Upper lobe of right lung (tissue), 1 donor: ENCODE measurements at regions not wholly inside any gene's neighbourhood (a gene's known extent, or its start where the extent isn't known, plus 50 kb on each side); places are given as distances from the start of the nearest gene placed in this dataset.

Experiments
- ATAC-seq: fragments of 200-7000 bp; cut with Tn5 transposase; one replicate; pipeline ENCODE4 v1.9.1; 2020; ENCODE audit warnings: mild to moderate bottlenecking, moderate library complexity
- DNase-seq: peaks from one replicate; pipeline ENCODE4 v3.0.0-alpha.2; 2020
- H3K27ac ChIP-seq: fragments of 200-600 bp; one replicate; pipeline ENCODE4 v1.8.0; 2022
- H3K27me3 ChIP-seq: fragments of 200-600 bp; one replicate; pipeline ENCODE4 v1.8.0; 2022; ENCODE audit warnings: mild to moderate bottlenecking
- H3K36me3 ChIP-seq: fragments of 200-600 bp; one replicate; pipeline ENCODE4 v1.8.0; 2022
- H3K4me1 ChIP-seq: fragments of 200-600 bp; one replicate; pipeline ENCODE4 v1.8.0; 2022
- H3K4me3 ChIP-seq: fragments of 200-600 bp; one replicate; pipeline ENCODE4 v1.8.0; 2022; ENCODE audit warnings: mild to moderate bottlenecking
- H3K9me3 ChIP-seq: fragments of 200-600 bp; one replicate; pipeline ENCODE4 v1.8.0; 2022
- CTCF ChIP-seq: fragments of 200-600 bp; IDR thresholded peaks from one replicate; pipeline ENCODE4 v1.8.0; 2022; ENCODE audit warnings: antibody characterized with exemption
- intact Hi-C: fragments of 100-400 bp; cut with DNase I; formaldehyde crosslinking; loops from one replicate; pipeline ENCODE4 v1.11.0; 2022
- donor health status: DM: no; HTN: yes; CAD: no; lungs with severe emphysema.

- Histone ChIP-seq H3K9me3 (no peaks in the 10 kb centered on the region), H3K27ac (no peak overlapping the region), H3K27me3 (no peaks in the 10 kb centered on the region), H3K4me3 (no peak overlapping the region), H3K36me3 (no peaks in the 10 kb centered on the region), H3K4me1 (no peaks in the 10 kb centered on the region)
- ATAC-seq (no peak), DNase-seq (no peak)
- intact Hi-C loops, result no loop called here
- TF ChIP-seq CTCF, result no peak
Measured at GRCh38 chr5:162325143-162325727, 257.7 kb downstream of the GABRG2 start.

- Histone ChIP-seq H3K27me3 (no peaks in the 10 kb centered on the region), H3K4me3 (no peak overlapping the region), H3K9me3 (no peaks in the 10 kb centered on the region), H3K27ac (no peak overlapping the region), H3K4me1 (no peaks in the 10 kb centered on the region), H3K36me3 (no peaks in the 10 kb centered on the region)
- intact Hi-C loops, result no loop called here
- DNase-seq (no peak), ATAC-seq (no peak)
- TF ChIP-seq CTCF, result no peak
Measured at GRCh38 chr5:162334944-162335343, 267.4 kb downstream of the GABRG2 start.

DNA sequence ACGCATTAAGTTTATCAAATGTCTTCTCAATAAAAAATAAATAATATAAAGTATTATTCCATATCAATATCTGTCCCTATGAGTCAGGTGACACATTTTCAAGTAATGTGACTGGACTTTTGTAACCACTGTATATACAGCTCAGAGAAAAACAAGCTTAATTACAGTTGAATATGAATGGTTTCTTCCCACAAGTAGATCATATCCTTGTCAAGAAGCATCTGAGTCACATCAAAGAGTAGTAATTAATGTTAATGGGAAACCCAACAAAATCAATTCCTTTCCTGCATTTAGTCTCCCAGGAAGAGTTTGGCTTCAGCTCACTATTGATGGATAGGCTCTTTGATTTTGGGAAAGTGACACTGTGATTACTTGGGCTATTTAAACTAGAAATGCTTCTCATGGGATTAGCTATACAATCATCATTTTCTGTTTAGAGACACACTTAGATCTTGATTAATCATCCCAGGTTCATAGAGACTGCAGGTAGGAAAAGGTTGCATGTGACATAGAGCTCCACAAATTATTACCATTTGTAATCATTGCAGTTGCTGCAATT lies 292.9 kb downstream of the GABRG2 start:
- Histone ChIP-seq H3K4me1 (no peaks in the 10 kb centered on the region), H3K27ac (no peak overlapping the region), H3K9me3 (peaks cover 6% of the 10 kb centered on the region), H3K27me3 (no peaks in the 10 kb centered on the region), H3K4me3 (no peak overlapping the region), H3K36me3 (no peaks in the 10 kb centered on the region)
- DNase-seq (no peak), ATAC-seq (no peak)
- intact Hi-C loops, result no loop called here
- no peak for TF ChIP-seq CTCF

- Histone ChIP-seq H3K36me3 (no peaks in the 10 kb centered on the region), H3K9me3 (no peaks in the 10 kb centered on the region), H3K27ac (no peak overlapping the region), H3K4me1 (no peaks in the 10 kb centered on the region), H3K27me3 (no peaks in the 10 kb centered on the region), H3K4me3 (no peak overlapping the region)
- intact Hi-C loops, result no loop called here
- DNase-seq (no peak), ATAC-seq (no peak)
- TF ChIP-seq CTCF, result no peak
Measured at GRCh38 chr5:162372256-162372655, 304.7 kb downstream of the GABRG2 start.

DNA sequence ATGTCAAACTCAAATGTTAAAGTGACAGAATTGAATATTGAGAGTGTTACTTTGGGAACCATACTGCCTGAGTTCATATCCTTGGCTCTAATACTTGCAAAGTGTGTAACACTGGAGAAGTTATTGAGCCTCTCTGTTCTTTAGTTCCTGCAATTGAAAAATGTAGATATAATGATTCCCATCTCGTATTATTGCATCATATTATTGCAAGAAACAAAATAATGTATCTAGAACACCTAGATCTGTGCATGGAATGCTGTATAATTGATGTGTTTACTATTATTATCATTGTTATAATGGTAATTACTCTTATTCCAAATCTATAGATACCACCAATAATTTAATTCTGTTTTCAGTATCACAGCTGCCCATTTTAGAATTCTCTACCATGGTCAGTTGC lies 310.3 kb downstream of the GABRG2 start:
- Histone ChIP-seq H3K36me3 (no peaks in the 10 kb centered on the region), H3K27me3 (no peaks in the 10 kb centered on the region), H3K27ac (no peak overlapping the region), H3K4me1 (no peaks in the 10 kb centered on the region), H3K9me3 (no peaks in the 10 kb centered on the region), H3K4me3 (no peak overlapping the region)
- intact Hi-C loops, result no loop called here
- no peak for TF ChIP-seq CTCF
- no peak for ATAC-seq
- no peak for DNase-seq

DNA sequence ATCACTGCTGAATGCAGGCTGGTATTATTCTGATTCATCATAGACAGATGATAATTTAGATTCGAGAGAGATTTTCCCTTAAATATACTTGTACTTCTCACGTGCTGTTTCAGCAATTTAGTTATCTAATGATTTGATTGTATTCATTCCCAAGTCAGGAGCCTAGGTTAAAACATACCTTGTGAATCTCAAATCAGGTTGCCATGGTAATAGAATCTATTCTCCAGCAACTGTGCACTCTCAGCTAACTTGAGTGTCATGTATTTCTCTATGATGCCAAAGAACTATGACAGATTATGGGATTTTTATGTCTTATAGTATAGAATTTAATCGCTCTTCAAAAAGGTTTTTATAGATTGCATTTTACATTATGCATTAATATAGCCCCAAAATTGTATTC lies 315.3 kb downstream of the GABRG2 start:
- Histone ChIP-seq H3K27ac (no peak overlapping the region), H3K9me3 (no peaks in the 10 kb centered on the region), H3K4me1 (no peaks in the 10 kb centered on the region), H3K36me3 (no peaks in the 10 kb centered on the region), H3K4me3 (no peak overlapping the region), H3K27me3 (no peaks in the 10 kb centered on the region)
- no peak for DNase-seq
- no peak for ATAC-seq
- intact Hi-C loops, result no loop called here
- TF ChIP-seq CTCF, result no peak
